Trophoblast cell (in vitro differentiated cells and primary cell): ENCODE measurements at regions not wholly inside any gene's neighbourhood (a gene's known extent, or its start where the extent isn't known, plus 50 kb on each side); places are given as distances from the start of the nearest gene placed in this dataset.

Experiments used
- DNase-seq, 2 donors: peaks; one replicate each; pipeline ENCODE4 v3.0.0-alpha.2; 2016
- H2AFZ ChIP-seq: 2 replicates; pipeline ENCODE4 v1.6.1; 2013; ENCODE audit warnings: low read length, moderate library complexity, mild to moderate bottlenecking; ENCODE audit not compliant: insufficient read depth, poor library complexity
- H2AK5ac ChIP-seq: 2 replicates; pipeline ENCODE4 v1.6.1; 2013; ENCODE audit warnings: mild to moderate bottlenecking, low read length
- H2BK120ac ChIP-seq: 2 replicates; pipeline ENCODE4 v1.6.1; 2013; ENCODE audit warnings: low read length, mild to moderate bottlenecking, moderate library complexity; ENCODE audit not compliant: insufficient read depth, poor library complexity
- H2BK12ac ChIP-seq: 2 replicates; pipeline ENCODE4 v1.6.1; 2013; ENCODE audit warnings: mild to moderate bottlenecking, low read length, moderate library complexity
- H2BK5ac ChIP-seq: 2 replicates; pipeline ENCODE4 v1.6.1; 2013; ENCODE audit warnings: low read length, low read depth, moderate library complexity, mild to moderate bottlenecking; ENCODE audit not compliant: poor library complexity
- H3K14ac ChIP-seq: 2 replicates; pipeline ENCODE4 v1.6.1; 2013; ENCODE audit warnings: mild to moderate bottlenecking, low read length
- H3K18ac ChIP-seq: 2 replicates; pipeline ENCODE4 v1.6.1; 2013; ENCODE audit warnings: mild to moderate bottlenecking, low read length
- H3K23ac ChIP-seq: 2 replicates; pipeline ENCODE4 v1.6.1; 2013; ENCODE audit warnings: low read length
- H3K27ac ChIP-seq: 2 replicates; pipeline ENCODE4 v1.5.1; 2013; ENCODE audit warnings: low read depth, mild to moderate bottlenecking, inconsistent platforms, low read length, moderate library complexity
- H3K27me3 ChIP-seq: 2 replicates; pipeline ENCODE4 v1.6.1; 2013; ENCODE audit warnings: inconsistent platforms, mild to moderate bottlenecking, low read length, moderate library complexity; ENCODE audit not compliant: insufficient read depth
- H3K36me3 ChIP-seq, 2 experiments: 1 replicate in 1 of 2; 2 replicates in 1 of 2; pipeline ENCODE4 v1.6.1; 2013; ENCODE audit warnings: low read length in 2 of 2, mild to moderate bottlenecking in 2 of 2, moderate library complexity in 1 of 2; ENCODE audit not compliant: insufficient read depth in 2 of 2, control insufficient read depth in 1 of 2
- H3K4ac ChIP-seq: 2 replicates; pipeline ENCODE4 v1.6.1; 2013; ENCODE audit warnings: low read depth, mild to moderate bottlenecking, low read length, moderate library complexity
- H3K4me1 ChIP-seq, 2 experiments: 1 replicate in 1 of 2; 2 replicates in 1 of 2; pipeline ENCODE4 v1.6.1; 2013; ENCODE audit warnings: low read length in 2 of 2, mild to moderate bottlenecking in 2 of 2, moderate library complexity in 1 of 2; ENCODE audit not compliant: insufficient read depth in 2 of 2, control insufficient read depth in 1 of 2
- H3K4me2 ChIP-seq: 2 replicates; pipeline ENCODE4 v1.6.1; 2013; ENCODE audit warnings: inconsistent platforms, mild to moderate bottlenecking, low read length, moderate library complexity
- H3K4me3 ChIP-seq: 2 replicates; pipeline ENCODE4 v1.5.1; 2013; ENCODE audit warnings: mild to moderate bottlenecking, low read depth, low read length, inconsistent platforms
- H3K79me1 ChIP-seq: one replicate; pipeline ENCODE4 v1.6.1; 2013; ENCODE audit warnings: low read length
- H3K79me2 ChIP-seq: 2 replicates; pipeline ENCODE4 v1.6.1; 2013; ENCODE audit warnings: low read length, mild to moderate bottlenecking; ENCODE audit not compliant: control insufficient read depth, insufficient read depth, poor library complexity
- H3K9ac ChIP-seq: 2 replicates; pipeline ENCODE4 v1.6.1; 2013; ENCODE audit warnings: mild to moderate bottlenecking, low read length
- H3K9me3 ChIP-seq: 2 replicates; pipeline ENCODE4 v1.6.1; 2013; ENCODE audit warnings: low read depth, mild to moderate bottlenecking, control low read depth, inconsistent platforms, low read length; ENCODE audit not compliant: insufficient read depth
- H4K12ac ChIP-seq: 2 replicates; pipeline ENCODE4 v1.6.1; 2013; ENCODE audit warnings: low read depth, mild to moderate bottlenecking, low read length, moderate library complexity
- H4K8ac ChIP-seq: 2 replicates; pipeline ENCODE4 v1.6.1; 2013; ENCODE audit warnings: low read depth, mild to moderate bottlenecking, low read length, moderate library complexity
- H4K91ac ChIP-seq: one replicate; pipeline ENCODE4 v1.6.1; 2013; ENCODE audit warnings: low read depth, mild to moderate bottlenecking, low read length, moderate library complexity
- WGBS: extraction: QIAGEN DNeasy Blood & Tissue Kit; methylation state at CpG from one replicate; pipeline ENCODE4 v1.1.7; 2013; ENCODE audit warnings: missing lambda C conversion rate; ENCODE audit not compliant: insufficient read length, insufficient coverage; ENCODE audit errors: extremely low coverage; 5-methylcytosine and 5-hydroxymethylcytosine counted together

GRCh38 chr4:79850626-79851025 lies 222.4 kb downstream of the ANTXR2 start:
- H2BK5ac ChIP-seq = no peak overlapping the region
- no peak overlapping the region for H4K8ac ChIP-seq
- no peak overlapping the region for H3K4me3 ChIP-seq
- no peak overlapping the region for H2BK12ac ChIP-seq
- no peak overlapping the region for H2AFZ ChIP-seq
- no peaks in the 10 kb centered on the region for H3K9me3 ChIP-seq
- no peak overlapping the region for H3K23ac ChIP-seq
- WGBS = no CpG with 5 or more reads among the region's 3 CpGs
- H2AK5ac ChIP-seq = no peak overlapping the region
- no peak overlapping the region for H3K4me2 ChIP-seq
- no peaks in the 10 kb centered on the region for H3K79me1 ChIP-seq
- no peak overlapping the region for H4K12ac ChIP-seq
- no peak overlapping the region for H3K14ac ChIP-seq
- no peaks in the 10 kb centered on the region for H3K27me3 ChIP-seq
- H2BK120ac ChIP-seq = no peak overlapping the region
- no peak overlapping the region for H3K27ac ChIP-seq
- no peak for DNase-seq
- H3K36me3 ChIP-seq = no peaks in the 10 kb centered on the region
- no peaks in the 10 kb centered on the region for H3K79me2 ChIP-seq
- no peak overlapping the region for H4K91ac ChIP-seq
- H3K4me1 ChIP-seq = no peaks in the 10 kb centered on the region
- H3K18ac ChIP-seq = no peak overlapping the region
- H3K4ac ChIP-seq = no peak overlapping the region
- no peak overlapping the region for H3K9ac ChIP-seq

- Histone ChIP-seq H3K23ac (no peak overlapping the region), H3K4me1 (no peaks in the 10 kb centered on the region), H3K4me3 (no peak overlapping the region), H3K79me1 (no peaks in the 10 kb centered on the region), H3K4me2 (no peak overlapping the region), H3K18ac (no peak overlapping the region), H3K9me3 (no peaks in the 10 kb centered on the region), H3K27me3 (no peaks in the 10 kb centered on the region), H2AK5ac (no peak overlapping the region), H4K12ac (no peak overlapping the region), H2BK120ac (no peak overlapping the region), H3K79me2 (no peaks in the 10 kb centered on the region), H2BK12ac (no peak overlapping the region), H3K27ac (no peak overlapping the region), H4K8ac (no peak overlapping the region), H2BK5ac (no peak overlapping the region), H3K9ac (no peak overlapping the region), H3K4ac (no peak overlapping the region), H3K14ac (no peak overlapping the region), H3K36me3 (no peaks in the 10 kb centered on the region), H4K91ac (no peak overlapping the region), H2AFZ (no peak overlapping the region)
- no peak for DNase-seq
- no CpG with 5 or more reads among the region's 1 CpG for WGBS
Observed at GRCh38 chr4:79848329-79848728, 224.7 kb downstream of the ANTXR2 start.

GRCh38 chr4:79847411-79847810 lies 225.6 kb downstream of the ANTXR2 start:
- DNase-seq = no peak
- H2AK5ac ChIP-seq = no peak overlapping the region

GRCh38 chr4:79842162-79842561 lies 230.9 kb downstream of the ANTXR2 start:
- Histone ChIP-seq H4K8ac (no peak overlapping the region), H3K14ac (no peak overlapping the region), H3K79me2 (no peaks in the 10 kb centered on the region), H2BK5ac (no peak overlapping the region), H3K27ac (no peak overlapping the region), H3K23ac (no peak overlapping the region), H3K9ac (no peak overlapping the region), H4K91ac (no peak overlapping the region), H2BK120ac (no peak overlapping the region), H2AFZ (no peak overlapping the region), H4K12ac (no peak overlapping the region), H3K9me3 (no peaks in the 10 kb centered on the region), H3K36me3 (no peaks in the 10 kb centered on the region), H3K4me2 (no peak overlapping the region), H3K4me3 (no peak overlapping the region), H3K4me1 (no peaks in the 10 kb centered on the region), H2BK12ac (no peak overlapping the region), H3K4ac (no peak overlapping the region), H2AK5ac (no peak overlapping the region), H3K18ac (no peak overlapping the region), H3K27me3 (no peaks in the 10 kb centered on the region), H3K79me1 (no peaks in the 10 kb centered on the region)
- DNase-seq = no peak

More at GRCh38 chr4:79847411-79847810, 225.6 kb downstream of the ANTXR2 start:
- no peaks in the 10 kb centered on the region for H3K27me3 ChIP-seq
- H3K9ac ChIP-seq = no peak overlapping the region
- no peak overlapping the region for H3K4me2 ChIP-seq
- no peaks in the 10 kb centered on the region for H3K36me3 ChIP-seq
- no peak overlapping the region for H3K27ac ChIP-seq
- H3K79me1 ChIP-seq = no peaks in the 10 kb centered on the region
- H2BK120ac ChIP-seq = no peak overlapping the region
- no peak overlapping the region for H2BK12ac ChIP-seq
- H2BK5ac ChIP-seq = no peak overlapping the region
- no peak overlapping the region for H3K23ac ChIP-seq
- no peak overlapping the region for H4K8ac ChIP-seq
- no peak overlapping the region for H3K18ac ChIP-seq
- no CpG with 5 or more reads among the region's 2 CpGs for WGBS
- no peak overlapping the region for H3K4me3 ChIP-seq
- H4K12ac ChIP-seq = no peak overlapping the region
- no peak overlapping the region for H4K91ac ChIP-seq
- no peaks in the 10 kb centered on the region for H3K9me3 ChIP-seq
- no peak overlapping the region for H2AFZ ChIP-seq
- no peak overlapping the region for H3K14ac ChIP-seq
- H3K4ac ChIP-seq = no peak overlapping the region
- no peaks in the 10 kb centered on the region for H3K79me2 ChIP-seq
- H3K4me1 ChIP-seq = no peaks in the 10 kb centered on the region
